SJSA1 (cell line): ENCODE measurements at regions not wholly inside any gene's neighbourhood (a gene's known extent, or its start where the extent isn't known, plus 50 kb on each side); places are given as distances from the start of the nearest gene placed in this dataset.

Source experiments
- DNase-seq, 2 experiments: peaks; one replicate each; pipeline ENCODE4 v3.0.0-alpha.2; 2015 to 2020; ENCODE audit warnings: low spot score in 2 of 2, low read depth in 1 of 2
- H3K27ac ChIP-seq: fragments of 250-450 bp; sonication (Bioruptor Pico); 2 replicates; pipeline ENCODE4 v1.5.1; 2020; ENCODE audit warnings: mild to moderate bottlenecking, moderate library complexity
- H3K27me3 ChIP-seq: fragments of 250-450 bp; sonication (Bioruptor Pico); replicated peaks from 2 replicates; pipeline ENCODE4 v1.5.1; 2020; ENCODE audit warnings: mild to moderate bottlenecking, moderate library complexity
- H3K36me3 ChIP-seq: fragments of 250-450 bp; sonication (Bioruptor Pico); 2 replicates; pipeline ENCODE4 v1.5.1; 2020; ENCODE audit warnings: mild to moderate bottlenecking
- H3K4me1 ChIP-seq: fragments of 250-450 bp; sonication (Bioruptor Pico); replicated peaks from 2 replicates; pipeline ENCODE4 v1.6.1; 2021; ENCODE audit warnings: mild to moderate bottlenecking
- H3K4me3 ChIP-seq: fragments of 250-450 bp; sonication (Bioruptor Pico); 2 replicates; pipeline ENCODE4 v1.5.1; 2020; ENCODE audit warnings: mild to moderate bottlenecking
- H3K9me3 ChIP-seq: fragments of 250-450 bp; sonication (Bioruptor Pico); replicated peaks from 2 replicates; pipeline ENCODE4 v1.5.1; 2020; ENCODE audit warnings: mild to moderate bottlenecking

- Histone ChIP-seq H3K36me3 (no peaks in the 10 kb centered on the region), H3K27me3 (no peaks in the 10 kb centered on the region), H3K9me3 (no peaks in the 10 kb centered on the region), H3K4me1 (peaks cover 13% of the 10 kb centered on the region), H3K4me3 (no peak overlapping the region), H3K27ac (no peak overlapping the region)
- no peak for DNase-seq
Measured at GRCh38 chr18:27382567-27383216, 197.6 kb upstream of the CHST9 start.

GRCh38 chr18:27378431-27379095 lies 193.5 kb upstream of the CHST9 start:
- DNase-seq, result peak; percentile 28 to 45
- H3K27me3 ChIP-seq, result no peaks in the 10 kb centered on the region
- peak overlapping the region; percentile 13; the same call in 1 of the 2 replicates for H3K27ac ChIP-seq
- H3K36me3 ChIP-seq, result no peaks in the 10 kb centered on the region
- no peak overlapping the region for H3K4me3 ChIP-seq
- H3K9me3 ChIP-seq, result no peaks in the 10 kb centered on the region
- peaks cover 18% of the 10 kb centered on the region for H3K4me1 ChIP-seq

DNA sequence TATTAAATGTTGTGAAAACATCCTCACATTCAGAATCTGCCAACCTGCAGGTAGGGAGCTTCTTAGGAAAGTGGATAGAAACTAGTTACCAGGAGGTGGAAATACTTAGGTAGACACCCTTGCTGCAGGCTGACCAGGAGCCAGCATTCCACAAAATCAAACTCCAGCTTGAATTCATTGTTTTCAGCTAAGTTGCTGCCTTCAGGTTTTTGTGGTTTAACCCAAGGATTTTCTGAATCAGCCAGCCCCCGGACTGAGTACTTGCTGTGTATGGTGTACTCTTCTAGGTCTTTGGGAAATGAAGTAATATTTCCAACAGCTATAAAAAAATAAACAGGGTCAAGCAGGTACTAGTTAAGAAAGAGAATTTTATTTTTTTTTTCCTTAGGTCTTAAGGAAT lies 192.1 kb upstream of the CHST9 start:
- no peaks in the 10 kb centered on the region for H3K9me3 ChIP-seq
- H3K36me3 ChIP-seq, result no peaks in the 10 kb centered on the region
- H3K27me3 ChIP-seq, result no peaks in the 10 kb centered on the region
- no peak overlapping the region for H3K27ac ChIP-seq
- no peak for DNase-seq
- H3K4me1 ChIP-seq, result peaks cover 18% of the 10 kb centered on the region
- H3K4me3 ChIP-seq, result no peak overlapping the region

GRCh38 chr18:27372386-27372785 lies 187.3 kb upstream of the CHST9 start:
- peaks cover 4% of the 10 kb centered on the region; the same call in 1 of the 2 replicates for H3K4me1 ChIP-seq
- no peaks in the 10 kb centered on the region for H3K27me3 ChIP-seq
- no peak overlapping the region for H3K4me3 ChIP-seq
- H3K9me3 ChIP-seq, result no peaks in the 10 kb centered on the region
- H3K27ac ChIP-seq, result no peak overlapping the region
- H3K36me3 ChIP-seq, result no peaks in the 10 kb centered on the region
- no peak for DNase-seq

GRCh38 chr18:27366665-27367064 lies 181.6 kb upstream of the CHST9 start:
- Histone ChIP-seq H3K36me3 (no peaks in the 10 kb centered on the region), H3K27ac (no peak overlapping the region), H3K4me3 (no peak overlapping the region), H3K9me3 (no peaks in the 10 kb centered on the region), H3K4me1 (no peaks in the 10 kb centered on the region), H3K27me3 (no peaks in the 10 kb centered on the region)
- DNase-seq, result no peak

GRCh38 chr18:27366151-27366550 lies 181.0 kb upstream of the CHST9 start:
- no peak for DNase-seq
- no peaks in the 10 kb centered on the region for H3K9me3 ChIP-seq
- H3K4me1 ChIP-seq, result no peaks in the 10 kb centered on the region
- H3K27ac ChIP-seq, result no peak overlapping the region
- H3K36me3 ChIP-seq, result no peaks in the 10 kb centered on the region
- H3K4me3 ChIP-seq, result no peak overlapping the region
- H3K27me3 ChIP-seq, result no peaks in the 10 kb centered on the region

- no peak overlapping the region for H3K27ac ChIP-seq
- H3K27me3 ChIP-seq, result no peaks in the 10 kb centered on the region
- DNase-seq, result no peak
- no peak overlapping the region for H3K4me3 ChIP-seq
- H3K9me3 ChIP-seq, result no peaks in the 10 kb centered on the region
- no peaks in the 10 kb centered on the region for H3K4me1 ChIP-seq
- H3K36me3 ChIP-seq, result no peaks in the 10 kb centered on the region
Measured at GRCh38 chr18:27363872-27364271, 178.8 kb upstream of the CHST9 start.

DNA sequence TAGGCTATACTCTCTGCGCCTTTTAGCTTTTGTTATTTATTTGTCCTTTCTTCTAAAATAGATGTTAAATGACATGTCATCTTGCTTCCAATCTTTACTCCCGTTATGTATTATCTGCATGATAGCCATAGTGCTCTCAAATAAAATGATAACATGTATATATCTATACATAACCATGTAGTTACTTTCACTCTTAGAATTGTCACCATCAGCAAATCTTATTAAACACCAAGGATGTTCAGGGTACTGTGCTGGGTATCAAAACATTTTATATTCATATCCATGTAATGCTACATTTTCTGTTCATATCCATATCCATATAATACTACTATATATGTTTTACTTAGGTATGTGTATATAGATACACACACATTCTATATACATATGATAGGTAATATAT lies 176.4 kb upstream of the CHST9 start:
- H3K27me3 ChIP-seq, result no peaks in the 10 kb centered on the region
- DNase-seq, result no peak
- H3K9me3 ChIP-seq, result no peaks in the 10 kb centered on the region
- no peak overlapping the region for H3K27ac ChIP-seq
- H3K36me3 ChIP-seq, result no peaks in the 10 kb centered on the region
- H3K4me3 ChIP-seq, result no peak overlapping the region
- H3K4me1 ChIP-seq, result no peaks in the 10 kb centered on the region

DNA sequence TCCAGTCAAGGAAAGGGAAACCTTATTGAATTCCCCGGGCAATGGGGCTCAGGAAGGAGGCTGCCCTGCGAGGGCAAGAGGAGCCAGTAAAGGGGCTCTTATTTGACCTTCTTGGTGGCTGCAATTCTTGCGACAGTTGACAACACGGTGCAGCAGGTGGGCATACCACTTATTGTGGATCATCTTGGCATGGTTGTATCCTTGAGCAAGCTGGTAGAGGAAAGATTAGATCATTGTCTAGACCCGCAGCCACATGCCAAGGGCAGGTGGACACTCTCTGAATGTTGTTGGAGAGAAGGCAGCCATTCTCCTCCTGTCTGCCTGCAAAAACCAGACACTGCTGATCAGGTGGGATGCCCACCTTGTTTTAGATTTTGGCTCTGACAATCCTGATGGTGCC lies 170.2 kb upstream of the CHST9 start:
- no peak overlapping the region for H3K27ac ChIP-seq
- H3K4me1 ChIP-seq, result no peaks in the 10 kb centered on the region
- no peaks in the 10 kb centered on the region for H3K27me3 ChIP-seq
- DNase-seq, result no peak
- H3K9me3 ChIP-seq, result no peaks in the 10 kb centered on the region
- no peaks in the 10 kb centered on the region for H3K36me3 ChIP-seq
- no peak overlapping the region for H3K4me3 ChIP-seq

DNA sequence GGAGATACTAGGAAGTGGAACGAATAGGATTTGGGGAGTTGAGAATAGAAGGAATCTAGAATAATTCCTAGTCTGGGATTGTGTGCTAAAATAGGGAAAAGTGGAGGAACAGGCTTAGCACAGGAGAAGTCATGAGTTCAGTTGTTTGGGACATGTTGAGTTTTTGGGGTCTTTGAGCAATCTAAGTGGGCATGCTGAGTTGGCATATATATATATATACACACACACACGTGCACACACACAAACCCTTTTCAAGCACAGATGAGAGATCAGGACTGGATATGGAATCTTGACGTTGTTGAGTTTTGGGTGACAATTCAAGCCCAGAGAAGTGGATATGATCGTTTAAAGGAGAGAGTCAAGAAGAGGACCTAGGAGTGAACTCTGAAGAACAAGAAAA lies 168.2 kb upstream of the CHST9 start:
- no peak for DNase-seq
- Histone ChIP-seq H3K27me3 (no peaks in the 10 kb centered on the region), H3K4me1 (no peaks in the 10 kb centered on the region), H3K9me3 (no peaks in the 10 kb centered on the region), H3K36me3 (no peaks in the 10 kb centered on the region), H3K27ac (no peak overlapping the region), H3K4me3 (no peak overlapping the region)

DNA sequence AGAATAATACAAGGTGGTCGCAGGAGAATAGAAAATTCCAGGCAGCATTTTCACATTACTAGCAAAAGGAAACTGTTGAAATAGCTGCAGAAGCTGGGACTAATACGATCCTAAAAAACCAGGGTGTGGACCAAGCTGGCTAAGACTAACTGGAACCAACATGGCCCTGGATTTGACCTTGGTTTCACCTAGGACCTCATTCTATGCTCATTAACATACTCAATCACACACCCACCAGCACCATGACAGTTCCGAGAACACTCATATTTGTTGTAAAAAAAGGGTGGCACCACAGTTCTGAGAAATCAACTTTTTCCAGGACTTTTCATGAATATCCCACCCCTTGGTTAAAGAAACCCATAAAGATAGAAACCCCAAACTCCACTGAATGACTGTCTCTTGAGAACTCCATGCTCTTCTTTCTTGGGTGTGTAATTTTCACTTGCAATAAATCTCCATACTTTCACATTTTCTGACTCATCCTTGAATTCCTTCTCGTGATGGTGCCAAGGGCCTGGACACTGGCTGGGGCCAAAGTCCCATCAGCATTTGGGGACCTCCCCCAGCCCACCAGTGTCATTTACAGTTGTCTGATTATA lies 164.3 kb upstream of the CHST9 start:
- H3K9me3 ChIP-seq, result no peaks in the 10 kb centered on the region
- H3K27me3 ChIP-seq, result no peaks in the 10 kb centered on the region
- no peaks in the 10 kb centered on the region for H3K4me1 ChIP-seq
- no peak overlapping the region for H3K27ac ChIP-seq
- DNase-seq, result no peak
- no peaks in the 10 kb centered on the region for H3K36me3 ChIP-seq
- H3K4me3 ChIP-seq, result no peak overlapping the region

DNA sequence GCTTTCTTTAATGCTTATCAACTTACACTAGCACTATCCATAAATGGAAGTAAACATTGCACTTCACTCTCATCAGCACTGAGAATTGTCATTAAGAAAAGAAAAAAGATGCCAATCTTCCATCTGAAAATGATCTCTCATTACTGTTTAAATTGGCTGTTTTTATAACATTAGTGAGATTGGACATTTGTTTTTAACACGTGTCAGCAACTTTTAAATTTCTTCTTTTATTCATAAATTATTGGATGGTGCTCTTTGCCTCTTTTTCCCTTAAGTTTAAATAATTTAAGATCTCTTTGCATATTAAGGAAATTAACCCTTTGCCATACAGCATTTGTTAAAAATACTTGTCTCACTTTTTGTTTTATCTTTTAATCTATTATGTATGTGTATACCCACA lies 146.5 kb upstream of the CHST9 start:
- no peaks in the 10 kb centered on the region for H3K27me3 ChIP-seq
- H3K36me3 ChIP-seq, result no peaks in the 10 kb centered on the region
- no peak for DNase-seq
- H3K4me1 ChIP-seq, result no peaks in the 10 kb centered on the region
- no peaks in the 10 kb centered on the region for H3K9me3 ChIP-seq
- no peak overlapping the region for H3K27ac ChIP-seq
- no peak overlapping the region for H3K4me3 ChIP-seq

GRCh38 chr18:27314996-27315395 lies 129.9 kb upstream of the CHST9 start:
- H3K9me3 ChIP-seq, result no peaks in the 10 kb centered on the region
- H3K4me3 ChIP-seq, result no peak overlapping the region
- no peaks in the 10 kb centered on the region for H3K36me3 ChIP-seq
- H3K27me3 ChIP-seq, result no peaks in the 10 kb centered on the region
- H3K27ac ChIP-seq, result no peak overlapping the region
- DNase-seq, result no peak
- H3K4me1 ChIP-seq, result no peaks in the 10 kb centered on the region

DNA sequence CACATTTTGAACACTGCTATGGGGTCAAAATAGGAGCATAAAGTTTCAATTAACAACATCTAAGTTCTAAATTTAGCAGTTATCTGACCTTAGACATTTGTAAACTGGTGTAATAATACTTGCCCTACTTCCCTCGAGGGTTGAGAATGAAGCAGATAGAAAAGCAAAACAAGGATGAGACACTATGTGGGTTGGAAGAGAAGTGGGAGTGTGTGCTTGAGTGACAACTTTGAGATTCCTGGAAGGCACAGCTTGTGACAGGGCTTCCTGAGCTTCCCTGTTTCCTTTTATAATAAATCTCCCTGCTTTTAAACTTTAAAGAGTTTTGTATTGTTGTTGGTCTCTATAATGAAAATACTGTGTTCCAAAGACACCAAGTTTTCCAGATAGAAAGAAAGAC lies 128.6 kb upstream of the CHST9 start:
- Histone ChIP-seq H3K36me3 (no peaks in the 10 kb centered on the region), H3K27ac (no peak overlapping the region)

More for the DNA sequence above, 128.6 kb upstream of the CHST9 start:
- DNase-seq, result no peak
- Histone ChIP-seq H3K4me3 (no peak overlapping the region), H3K27me3 (no peaks in the 10 kb centered on the region), H3K4me1 (no peaks in the 10 kb centered on the region), H3K9me3 (no peaks in the 10 kb centered on the region)
